ENCODE measurements at regions not wholly inside any gene's neighbourhood (a gene's known extent, or its start where the extent isn't known, plus 50 kb on each side); places are given as distances from the start of the nearest gene placed in this dataset.

DNA sequence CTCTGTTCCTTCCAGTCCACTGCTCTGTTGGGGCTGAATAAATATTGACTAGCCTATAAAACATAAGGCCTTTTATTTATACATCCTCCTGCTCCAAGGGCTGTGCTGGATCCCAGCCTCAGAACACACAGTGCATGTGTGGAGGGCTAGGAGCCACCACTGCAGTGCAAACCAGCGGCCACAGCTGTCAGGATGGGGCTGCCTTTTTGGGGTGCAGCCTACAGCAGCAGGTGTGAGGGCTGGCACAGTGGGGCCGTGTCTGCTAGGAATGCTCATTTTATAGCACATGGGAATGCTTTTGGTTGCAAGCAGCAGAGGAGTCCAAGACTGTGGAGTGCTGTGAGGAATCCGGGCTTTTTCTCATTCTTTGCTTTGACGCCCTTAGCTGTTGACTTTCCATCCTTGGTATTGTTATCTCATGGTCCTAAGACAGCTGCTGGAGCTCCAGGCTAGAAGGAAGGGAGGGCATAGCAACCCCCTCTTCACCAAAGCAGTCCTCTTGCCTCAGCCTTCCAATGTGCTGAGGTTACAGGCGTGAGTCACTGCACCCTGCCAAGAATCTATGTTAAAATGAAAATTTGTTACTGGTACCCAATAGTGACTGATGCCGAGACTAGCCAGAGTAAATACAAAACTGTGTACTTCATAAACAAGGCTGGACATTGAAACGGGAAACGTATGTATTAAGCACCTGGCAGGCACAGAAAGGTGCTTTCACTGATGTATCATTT lies 334.3 kb upstream of the GATB start:
- H3K27ac ChIP-seq = peak overlapping the region; percentile 87
- TF ChIP-seq, protein P1, sequence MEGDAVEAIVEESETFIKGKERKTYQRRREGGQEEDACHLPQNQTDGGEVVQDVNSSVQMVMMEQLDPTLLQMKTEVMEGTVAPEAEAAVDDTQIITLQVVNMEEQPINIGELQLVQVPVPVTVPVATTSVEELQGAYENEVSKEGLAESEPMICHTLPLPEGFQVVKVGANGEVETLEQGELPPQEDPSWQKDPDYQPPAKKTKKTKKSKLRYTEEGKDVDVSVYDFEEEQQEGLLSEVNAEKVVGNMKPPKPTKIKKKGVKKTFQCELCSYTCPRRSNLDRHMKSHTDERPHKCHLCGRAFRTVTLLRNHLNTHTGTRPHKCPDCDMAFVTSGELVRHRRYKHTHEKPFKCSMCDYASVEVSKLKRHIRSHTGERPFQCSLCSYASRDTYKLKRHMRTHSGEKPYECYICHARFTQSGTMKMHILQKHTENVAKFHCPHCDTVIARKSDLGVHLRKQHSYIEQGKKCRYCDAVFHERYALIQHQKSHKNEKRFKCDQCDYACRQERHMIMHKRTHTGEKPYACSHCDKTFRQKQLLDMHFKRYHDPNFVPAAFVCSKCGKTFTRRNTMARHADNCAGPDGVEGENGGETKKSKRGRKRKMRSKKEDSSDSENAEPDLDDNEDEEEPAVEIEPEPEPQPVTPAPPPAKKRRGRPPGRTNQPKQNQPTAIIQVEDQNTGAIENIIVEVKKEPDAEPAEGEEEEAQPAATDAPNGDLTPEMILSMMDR (conservative IDR thresholded peaks at IDR 0.05) = no peak

DNA sequence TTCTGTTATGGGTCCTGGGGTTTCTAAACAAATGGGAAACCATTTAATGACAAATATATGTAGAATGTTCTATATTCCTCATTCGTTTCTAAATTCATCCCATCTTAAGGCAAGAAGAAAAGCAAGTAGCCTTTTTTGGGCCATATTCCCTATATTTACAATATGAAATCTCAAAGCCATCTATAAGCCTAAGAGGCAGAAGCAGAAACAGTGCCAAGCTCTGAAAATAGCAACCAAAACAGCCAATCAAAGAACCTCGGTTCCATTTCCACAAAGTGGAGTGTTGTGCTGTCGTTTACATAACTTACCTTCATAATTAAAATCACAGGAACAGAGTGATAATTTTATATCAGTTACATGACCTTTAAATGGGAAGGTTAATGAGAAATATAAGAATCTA lies 330.6 kb upstream of the GATB start:
- no peak overlapping the region for H3K27ac ChIP-seq
- TF ChIP-seq, protein P1 (conservative IDR thresholded peaks at IDR 0.05) = no peak

DNA sequence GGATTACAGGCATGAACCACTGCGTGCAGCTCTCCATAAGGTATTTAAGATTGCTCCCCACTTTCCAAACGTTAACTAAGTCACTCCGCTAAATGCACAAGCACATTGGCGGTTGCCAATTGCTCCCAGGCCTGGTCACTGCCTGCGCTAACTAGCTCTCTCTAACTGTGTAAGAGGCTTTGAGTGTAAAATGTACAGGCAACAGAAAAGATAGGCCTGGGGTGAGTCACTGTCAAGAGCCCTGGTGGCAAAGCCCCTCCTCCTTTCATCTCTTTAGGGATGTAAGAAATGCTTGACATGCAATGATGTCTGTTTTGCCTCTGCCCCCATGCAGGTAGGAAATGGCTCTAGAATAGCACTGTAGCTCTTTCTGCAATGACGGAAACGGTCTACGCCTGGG lies 329.7 kb upstream of the GATB start:
- TF ChIP-seq, protein P1 (conservative IDR thresholded peaks at IDR 0.05) = no peak
- H3K27ac ChIP-seq = no peak overlapping the region

DNA sequence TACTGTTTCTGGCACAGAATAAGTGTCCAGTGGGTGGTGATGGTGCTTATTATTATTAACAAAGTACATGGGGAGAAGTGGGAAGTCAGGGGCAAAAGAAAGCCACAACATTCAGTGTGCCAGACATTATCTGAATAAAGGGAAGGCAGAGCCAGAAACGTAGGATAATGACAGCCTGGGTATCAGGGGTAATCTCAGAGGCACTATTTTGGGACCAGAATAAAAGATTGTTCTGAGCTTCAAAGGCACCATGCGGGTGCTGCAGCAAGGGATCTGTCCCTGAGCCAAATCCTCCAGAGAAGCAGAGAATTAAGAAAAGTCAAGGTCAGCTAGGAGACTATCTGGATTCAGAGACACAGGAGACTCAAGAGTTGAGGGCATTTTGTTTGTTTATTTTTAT lies 328.8 kb upstream of the GATB start:
- TF ChIP-seq, protein P1 (conservative IDR thresholded peaks at IDR 0.05) = no peak
- no peak overlapping the region for H3K27ac ChIP-seq

DNA sequence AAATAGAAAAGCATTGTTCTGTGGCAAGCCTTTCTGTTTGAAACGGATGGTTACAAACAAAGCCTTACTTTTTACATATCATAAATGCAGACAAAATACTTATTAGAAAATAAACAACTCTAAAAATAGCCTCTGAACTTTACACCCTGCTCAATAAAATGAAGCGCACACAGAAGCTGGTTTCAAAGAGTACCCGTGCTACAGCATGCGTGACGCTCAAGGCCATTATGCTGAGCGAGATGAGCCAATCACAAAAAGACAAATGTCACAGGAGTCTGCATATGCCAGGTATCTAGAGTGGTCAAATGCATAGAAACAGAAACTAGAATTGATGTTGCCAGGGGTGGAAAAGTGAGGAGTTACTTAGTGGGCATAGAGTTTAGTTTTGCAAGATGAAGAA lies 326.5 kb upstream of the GATB start:
- no peak overlapping the region for H3K27ac ChIP-seq
- TF ChIP-seq, protein P1 (conservative IDR thresholded peaks at IDR 0.05) = no peak

DNA sequence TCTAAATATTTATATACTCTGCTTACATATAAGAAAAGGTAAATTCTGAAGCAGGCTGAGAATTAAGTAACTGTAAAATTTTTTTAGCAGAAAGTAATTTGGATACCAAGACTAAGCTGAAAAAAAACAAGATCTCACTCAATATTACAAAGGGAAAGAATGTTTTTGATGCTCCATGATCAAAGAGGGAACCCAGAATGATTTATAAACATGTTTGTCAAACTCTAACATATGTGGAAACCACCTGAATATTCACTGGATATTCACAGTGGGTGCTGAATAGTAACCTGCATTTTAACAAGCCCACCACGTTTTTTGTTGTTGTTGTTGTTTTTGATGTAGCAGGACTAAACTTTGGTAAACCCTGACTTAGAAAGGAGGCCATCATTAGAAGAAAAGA lies 324.9 kb upstream of the GATB start:
- TF ChIP-seq, protein P1 (conservative IDR thresholded peaks at IDR 0.05) = no peak
- no peak overlapping the region for H3K27ac ChIP-seq

DNA sequence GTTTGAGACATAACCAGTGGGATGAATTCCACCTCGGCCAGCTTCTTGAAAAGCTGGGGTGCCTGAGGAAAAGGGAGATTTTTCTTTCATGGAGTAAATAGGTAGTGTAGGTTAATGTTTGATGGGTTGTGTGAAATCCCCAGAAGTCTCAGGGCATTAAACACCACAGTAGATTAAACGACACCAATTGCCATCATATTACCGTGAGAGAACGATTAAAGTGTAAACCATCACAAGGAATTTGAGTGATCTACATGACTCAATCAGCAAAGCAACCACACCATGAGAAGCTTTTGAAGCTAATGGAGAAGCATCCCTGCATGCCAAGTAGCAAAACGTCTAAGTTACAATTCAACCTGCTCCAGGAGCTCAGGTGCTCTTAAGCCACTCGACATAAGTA lies 322.5 kb upstream of the GATB start:
- no peak overlapping the region for H3K27ac ChIP-seq
- TF ChIP-seq, protein P1 (conservative IDR thresholded peaks at IDR 0.05) = no peak
